GM18511 (cell line): ENCODE measurements at regions not wholly inside any gene's neighbourhood (a gene's known extent, or its start where the extent isn't known, plus 50 kb on each side); places are given as distances from the start of the nearest gene placed in this dataset.

Source experiments
- ATAC-seq: cut with Tn5 transposase; IDR thresholded peaks from one replicate; pipeline ENCODE4 v1.9.1; 2021; ENCODE audit warnings: mild to moderate bottlenecking, moderate library complexity; ENCODE audit not compliant: unreplicated experiment

- no peak for ATAC-seq
Measured at GRCh38 chr18:41756141-41756540, 198.9 kb upstream of the PIK3C3 start.

DNA sequence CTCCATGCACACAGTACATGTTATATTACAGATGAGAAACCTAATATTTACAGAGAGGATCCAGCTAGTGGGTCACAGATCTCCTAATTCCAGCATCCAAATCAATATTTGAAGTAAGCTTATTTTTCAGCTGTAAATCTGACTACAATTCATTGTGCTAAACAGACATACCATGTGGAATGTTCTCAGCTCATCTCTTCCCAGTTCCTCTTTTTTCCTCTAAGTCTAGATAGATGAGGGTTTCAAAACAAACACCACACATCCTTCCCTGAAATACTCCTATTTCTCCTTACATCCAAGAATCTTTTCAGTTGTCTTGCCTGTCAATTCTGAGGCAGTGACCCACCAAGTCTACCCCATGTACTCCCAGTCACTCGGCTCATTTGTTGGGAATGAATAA, 200.7 kb upstream of the PIK3C3 start:
- no peak for ATAC-seq

GRCh38 chr18:41753826-41754225, 201.2 kb upstream of the PIK3C3 start:
- ATAC-seq = no peak

DNA sequence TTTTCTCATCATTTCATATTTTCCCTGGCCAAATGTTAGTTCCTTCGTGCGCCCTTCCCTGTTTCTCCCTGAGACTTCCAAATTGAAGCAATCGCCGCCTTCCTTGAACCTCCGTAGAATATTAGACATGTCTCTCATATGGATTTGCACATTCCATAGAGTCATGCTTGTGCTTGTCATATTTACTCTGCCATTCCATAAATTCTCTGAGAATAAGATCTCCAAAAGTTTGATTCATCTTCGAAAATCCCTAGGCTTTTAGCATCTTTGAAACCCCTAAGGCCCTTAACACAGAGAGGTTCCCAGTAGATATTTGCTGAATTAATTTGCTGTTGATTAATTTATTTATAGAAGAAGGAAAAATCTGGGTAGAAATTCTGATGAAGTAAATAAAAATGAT, 202.2 kb upstream of the PIK3C3 start:
- no peak for ATAC-seq

DNA sequence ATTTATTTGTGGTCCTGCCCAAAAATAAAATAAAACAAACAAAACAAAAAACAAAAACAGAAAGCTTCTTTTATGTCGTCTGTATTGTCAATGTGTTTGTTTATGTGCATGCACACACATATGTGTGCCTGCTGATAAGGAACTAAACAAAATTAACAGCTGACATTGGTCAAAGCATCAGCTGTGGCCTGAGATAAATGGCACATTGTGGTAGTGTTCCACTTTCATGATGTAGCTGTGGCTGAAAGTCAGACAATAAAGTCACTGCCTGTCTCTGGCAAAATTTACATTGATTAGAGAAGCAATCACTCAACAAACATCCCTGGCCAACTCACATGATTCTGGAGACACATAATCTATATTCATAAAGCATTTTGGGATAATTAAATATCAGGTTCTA, 203.4 kb upstream of the PIK3C3 start:
- no peak for ATAC-seq

GRCh38 chr18:41751161-41751560, 203.9 kb upstream of the PIK3C3 start:
- no peak for ATAC-seq

DNA sequence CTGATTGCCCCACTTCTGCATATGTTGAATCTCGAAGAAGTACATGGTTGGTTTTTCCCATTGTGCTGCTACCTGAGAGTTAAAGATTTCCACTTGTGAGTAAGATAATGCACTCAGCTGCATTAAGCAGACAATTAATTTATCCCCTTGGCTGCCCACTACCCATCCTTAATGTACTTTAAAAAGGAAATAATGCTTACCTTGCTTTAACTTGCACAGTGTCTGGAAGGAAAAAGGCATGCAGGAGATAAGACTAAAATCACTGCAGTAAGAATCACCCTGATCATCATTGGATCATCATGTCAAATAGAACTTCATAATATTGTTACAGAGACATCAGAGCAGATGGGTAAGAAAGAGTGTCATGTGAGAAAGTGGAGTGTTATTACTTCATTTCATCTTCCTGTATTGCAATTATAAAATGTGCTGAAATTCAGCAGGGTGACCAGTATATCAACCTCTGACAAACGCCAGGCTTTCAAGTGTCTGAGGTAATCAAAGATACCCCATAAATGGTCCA, 207.3 kb upstream of the PIK3C3 start:
- no peak for ATAC-seq

DNA sequence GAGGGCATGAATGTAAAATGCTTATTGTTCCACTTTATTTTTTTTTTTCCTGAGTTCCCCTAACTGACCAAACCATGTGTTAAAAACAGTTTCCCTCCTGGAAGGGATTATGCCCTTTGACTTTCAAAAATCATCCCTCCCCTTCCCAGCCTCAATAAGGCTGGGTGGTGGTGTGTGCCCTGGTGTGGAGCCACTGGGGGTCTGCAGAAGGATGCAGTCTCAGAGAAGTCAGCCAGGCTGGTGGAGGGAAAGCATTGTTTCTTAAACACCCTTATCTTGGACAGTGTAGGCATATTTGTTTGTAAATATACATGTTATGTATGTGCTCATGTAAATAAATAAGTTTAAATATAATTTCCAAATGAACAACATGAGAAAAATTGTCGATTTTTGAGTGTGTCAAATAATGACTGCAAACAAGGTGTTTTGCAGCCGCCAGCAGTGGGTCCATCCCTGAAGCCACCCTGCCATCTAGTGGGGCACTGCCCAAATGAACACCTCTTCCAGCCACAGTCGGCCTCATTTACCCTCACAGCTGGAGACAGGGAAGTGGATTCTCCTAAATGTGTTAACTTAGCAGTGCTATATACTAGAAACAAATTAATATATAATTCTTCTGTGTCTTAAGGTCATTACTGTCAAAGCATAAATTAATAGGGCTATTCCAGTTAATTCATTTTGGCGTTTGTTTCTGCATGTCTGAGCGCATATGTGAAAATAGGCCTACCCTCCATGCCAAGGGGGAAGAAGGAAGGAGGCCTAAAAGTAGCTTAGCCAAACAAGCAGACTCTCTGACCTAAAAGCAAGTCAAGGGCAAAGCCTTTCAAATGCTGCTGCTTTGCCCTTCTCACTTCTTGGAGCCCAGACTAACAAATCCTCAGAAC, 209.6 kb upstream of the PIK3C3 start:
- ATAC-seq = peak; percentile 87

DNA sequence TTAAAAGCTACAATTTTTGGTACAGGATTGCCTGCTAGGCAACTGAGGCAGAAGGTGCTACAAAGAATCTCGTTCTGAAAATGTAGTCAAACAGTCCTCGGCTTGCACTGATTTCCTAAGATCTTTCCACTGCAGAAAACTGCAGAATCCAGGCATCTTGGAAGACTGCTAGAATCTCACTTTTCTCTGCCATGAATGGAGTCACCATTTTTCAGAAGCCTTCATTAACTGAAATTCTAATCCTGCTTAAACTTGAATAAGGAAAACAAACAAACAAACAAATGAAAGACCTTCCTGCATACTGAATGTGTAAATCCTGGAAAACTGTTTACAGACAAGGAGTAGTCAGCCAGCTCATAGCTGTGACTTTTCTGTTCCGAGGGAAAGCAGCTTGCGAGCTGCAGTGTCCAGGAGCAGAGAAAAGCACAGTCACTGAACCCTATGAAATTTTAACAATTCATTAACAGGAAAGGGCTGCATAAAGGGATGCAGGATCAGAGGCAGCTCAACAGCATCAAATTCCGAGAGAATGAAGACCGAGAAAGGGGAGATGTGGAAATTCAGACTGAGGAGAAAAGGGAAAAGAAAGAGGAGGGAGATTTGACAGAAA, 210.5 kb upstream of the PIK3C3 start:
- no peak for ATAC-seq

- ATAC-seq = no peak
Measured at GRCh38 chr18:41737218-41737617, 217.8 kb upstream of the PIK3C3 start.

DNA sequence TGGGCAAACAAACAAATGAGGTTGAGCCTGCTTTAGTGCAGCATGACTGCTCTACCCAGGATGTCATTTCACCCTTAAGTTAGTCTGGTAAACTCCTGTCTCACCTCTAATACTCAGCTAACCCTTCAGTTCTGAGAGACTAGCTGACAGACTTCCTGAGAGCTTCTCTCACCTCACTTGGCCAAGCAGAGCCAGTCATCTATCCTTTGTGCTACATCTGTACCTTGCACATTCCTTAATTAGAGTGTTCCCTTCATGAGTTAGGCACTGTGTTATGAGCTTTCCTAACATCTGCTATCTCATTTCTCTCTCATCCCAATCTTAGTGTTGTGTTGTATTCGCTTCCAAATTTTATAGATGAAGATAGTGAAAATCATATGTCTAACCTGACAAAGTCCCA, 220.1 kb upstream of the PIK3C3 start:
- no peak for ATAC-seq

DNA sequence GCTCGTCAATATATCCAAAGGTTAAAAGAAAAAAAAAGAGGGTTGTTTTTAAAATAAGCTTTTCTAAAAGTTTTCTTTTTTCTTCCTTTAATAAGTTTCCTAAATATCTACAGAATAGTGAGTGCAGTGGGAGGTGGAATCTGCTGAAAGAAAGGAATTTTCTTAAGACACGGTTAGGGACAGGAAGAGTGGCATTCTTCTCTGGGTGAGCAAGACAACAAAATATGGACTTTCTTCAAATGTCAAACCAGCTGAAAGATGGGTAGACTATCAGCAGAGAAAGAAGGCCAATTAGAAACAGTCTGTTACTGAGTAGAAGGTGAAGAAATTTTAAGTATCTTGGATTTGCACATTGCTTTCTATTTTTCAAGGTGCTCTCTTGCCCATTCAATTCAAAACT, 222.7 kb upstream of the PIK3C3 start:
- ATAC-seq = no peak

- ATAC-seq = no peak
Measured at GRCh38 chr18:41731884-41732283, 223.2 kb upstream of the PIK3C3 start.

GRCh38 chr18:41724195-41724594, 230.8 kb upstream of the PIK3C3 start:
- ATAC-seq = no peak

DNA sequence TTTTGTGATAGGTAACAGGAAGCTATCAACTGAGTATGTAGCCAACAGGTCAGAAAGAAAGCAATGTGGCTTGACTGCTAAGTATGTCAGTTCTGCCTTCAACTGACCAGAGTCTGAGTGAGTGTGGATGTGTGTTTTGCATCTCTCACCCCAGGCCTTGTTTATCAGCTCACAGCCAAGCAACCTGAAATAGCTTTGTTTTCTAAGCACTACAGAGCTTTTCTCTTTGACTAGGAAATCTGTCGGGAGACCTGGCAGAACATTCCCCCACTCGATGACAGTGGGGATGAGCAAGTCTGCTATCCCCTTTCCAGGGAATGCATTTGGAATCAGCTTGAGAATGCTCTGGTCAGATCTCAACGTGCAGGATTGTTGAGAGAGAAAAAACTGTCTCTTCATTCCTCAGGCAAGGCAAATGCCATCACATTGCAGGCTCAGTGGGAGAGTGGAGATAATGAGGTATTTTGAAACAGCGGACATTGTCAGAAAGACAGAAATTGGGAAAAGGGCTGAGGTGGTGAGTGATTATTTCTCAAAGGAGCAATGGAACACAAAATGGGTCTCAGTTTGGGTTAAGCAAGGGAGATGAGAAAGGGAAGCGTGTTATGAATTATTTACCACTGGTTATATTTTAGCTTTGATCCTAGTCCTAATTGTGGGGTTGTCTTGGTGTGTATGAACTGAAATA, 233.8 kb upstream of the PIK3C3 start:
- no peak for ATAC-seq

DNA sequence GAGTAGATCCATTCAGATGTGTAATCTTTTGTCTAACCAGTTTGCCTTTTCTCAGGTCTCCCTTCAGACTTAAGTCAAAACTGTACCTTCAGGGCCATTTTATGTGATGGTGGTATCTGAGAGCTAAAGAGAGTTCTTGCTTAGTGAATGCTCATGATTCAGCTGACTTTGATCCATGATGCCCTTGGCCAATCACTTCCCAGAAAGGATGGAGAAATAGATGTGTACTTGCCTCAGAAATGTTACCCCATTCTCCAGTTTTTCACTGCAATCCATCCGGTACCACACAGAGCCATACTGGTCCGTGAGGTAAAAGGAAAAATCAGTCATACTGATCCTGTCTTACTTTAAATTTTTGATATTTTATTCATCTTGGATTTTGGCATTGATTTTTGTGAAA, 234.8 kb upstream of the PIK3C3 start:
- no peak for ATAC-seq

GRCh38 chr18:41719808-41720207, 235.2 kb upstream of the PIK3C3 start:
- no peak for ATAC-seq

DNA sequence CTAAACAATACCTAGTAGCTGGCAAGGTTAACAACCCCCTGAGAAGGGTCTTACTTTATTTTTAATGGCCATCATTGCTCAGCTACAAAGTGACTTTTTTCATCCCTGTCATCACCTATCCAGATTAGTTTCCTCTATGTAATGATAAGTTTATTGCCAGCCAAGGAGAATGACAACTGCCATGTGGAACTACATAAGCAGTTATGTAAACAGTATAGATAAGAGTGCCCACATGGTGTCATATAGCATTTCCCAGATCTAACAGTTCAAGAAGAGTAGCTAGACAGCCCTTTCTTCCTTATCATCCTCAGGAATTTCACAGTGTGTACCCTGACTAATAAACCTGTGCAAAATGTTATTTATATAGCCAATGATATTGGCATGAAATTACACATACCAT, 240.2 kb upstream of the PIK3C3 start:
- ATAC-seq = no peak

GRCh38 chr18:41713969-41714825, 240.8 kb upstream of the PIK3C3 start:
- ATAC-seq = no peak

GRCh38 chr18:41706301-41706700, 248.7 kb upstream of the PIK3C3 start:
- ATAC-seq = no peak
